SK-N-SH treated with all-trans-retinoic acid at 6 μM for 48 hours (cell line): ENCODE measurements at regions not wholly inside any gene's neighbourhood (a gene's known extent, or its start where the extent isn't known, plus 50 kb on each side); places are given as distances from the start of the nearest gene placed in this dataset.

Source experiments
- ARNTL ChIP-seq: fragments of 450-650 bp; formaldehyde crosslinking; IDR thresholded peaks from 2 replicates; pipeline ENCODE4 v1.5.0; 2020; ENCODE audit warnings: low read depth, mild to moderate bottlenecking, moderate library complexity, borderline replicate concordance
- CSRNP3 ChIP-seq: fragments of 250-450 bp; sonication (Bioruptor Pico); IDR thresholded peaks from 2 replicates; pipeline ENCODE4 v1.5.1; 2021; ENCODE audit warnings: mild to moderate bottlenecking, moderate library complexity
- POU6F1 ChIP-seq: fragments of 250-450 bp; sonication (Bioruptor Pico); IDR thresholded peaks from 2 replicates; pipeline ENCODE4 v1.8.0; 2021; ENCODE audit warnings: low read depth, mild to moderate bottlenecking, moderate library complexity, borderline replicate concordance
- PPARA ChIP-seq: fragments of 250-450 bp; sonication (Bioruptor Pico); IDR thresholded peaks from 2 replicates; pipeline ENCODE4 v1.5.0; 2020; ENCODE audit warnings: mild to moderate bottlenecking, borderline replicate concordance
- ZFP30 ChIP-seq: fragments of 450-650 bp; formaldehyde crosslinking; IDR thresholded peaks from 2 replicates; pipeline ENCODE4 v1.5.0; 2022; ENCODE audit warnings: mild to moderate bottlenecking, moderate library complexity
- ZNF565 ChIP-seq: fragments of 450-650 bp; formaldehyde crosslinking; conservative IDR thresholded peaks from 2 replicates; pipeline ENCODE4 v1.5.0; 2020; ENCODE audit warnings: low read depth, mild to moderate bottlenecking, moderate library complexity
- ZNF8 ChIP-seq: fragments of 450-650 bp; formaldehyde crosslinking; IDR thresholded peaks from 2 replicates; pipeline ENCODE4 v1.5.0; 2020; ENCODE audit warnings: mild to moderate bottlenecking, moderate library complexity

DNA sequence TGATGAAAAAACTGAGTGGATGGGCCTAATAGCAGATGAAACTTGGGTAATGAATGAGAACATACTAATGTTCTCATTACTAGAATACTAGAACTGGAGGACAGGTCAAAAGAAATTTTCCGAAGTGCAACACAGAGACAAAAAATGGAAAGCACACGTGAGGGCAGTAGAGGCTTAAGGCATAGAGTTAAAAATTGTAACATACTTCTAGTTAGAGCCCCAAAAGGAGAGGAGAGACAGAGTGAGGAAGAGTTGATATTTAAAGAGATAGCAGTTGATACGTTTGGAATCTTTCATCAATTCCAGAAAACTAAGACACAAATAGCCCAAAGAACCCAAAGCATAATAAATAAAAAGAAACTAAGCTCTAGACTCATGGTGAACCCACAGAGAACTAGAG, 327.9 kb downstream of the SQOR start:
- TF ChIP-seq POU6F1 (CRISPR knock-in tag) (no peak), ZFP30 (CRISPR knock-in tag) (no peak), ZNF8 (CRISPR knock-in tag) (no peak), ARNTL (CRISPR knock-in tag) (no peak), CSRNP3 (CRISPR knock-in tag) (no peak), PPARA (CRISPR knock-in tag) (no peak), ZNF565 (CRISPR knock-in tag) (no peak)
